ENCODE measurements at regions not wholly inside any gene's neighbourhood (a gene's known extent, or its start where the extent isn't known, plus 50 kb on each side); places are given as distances from the start of the nearest gene placed in this dataset.

DNA sequence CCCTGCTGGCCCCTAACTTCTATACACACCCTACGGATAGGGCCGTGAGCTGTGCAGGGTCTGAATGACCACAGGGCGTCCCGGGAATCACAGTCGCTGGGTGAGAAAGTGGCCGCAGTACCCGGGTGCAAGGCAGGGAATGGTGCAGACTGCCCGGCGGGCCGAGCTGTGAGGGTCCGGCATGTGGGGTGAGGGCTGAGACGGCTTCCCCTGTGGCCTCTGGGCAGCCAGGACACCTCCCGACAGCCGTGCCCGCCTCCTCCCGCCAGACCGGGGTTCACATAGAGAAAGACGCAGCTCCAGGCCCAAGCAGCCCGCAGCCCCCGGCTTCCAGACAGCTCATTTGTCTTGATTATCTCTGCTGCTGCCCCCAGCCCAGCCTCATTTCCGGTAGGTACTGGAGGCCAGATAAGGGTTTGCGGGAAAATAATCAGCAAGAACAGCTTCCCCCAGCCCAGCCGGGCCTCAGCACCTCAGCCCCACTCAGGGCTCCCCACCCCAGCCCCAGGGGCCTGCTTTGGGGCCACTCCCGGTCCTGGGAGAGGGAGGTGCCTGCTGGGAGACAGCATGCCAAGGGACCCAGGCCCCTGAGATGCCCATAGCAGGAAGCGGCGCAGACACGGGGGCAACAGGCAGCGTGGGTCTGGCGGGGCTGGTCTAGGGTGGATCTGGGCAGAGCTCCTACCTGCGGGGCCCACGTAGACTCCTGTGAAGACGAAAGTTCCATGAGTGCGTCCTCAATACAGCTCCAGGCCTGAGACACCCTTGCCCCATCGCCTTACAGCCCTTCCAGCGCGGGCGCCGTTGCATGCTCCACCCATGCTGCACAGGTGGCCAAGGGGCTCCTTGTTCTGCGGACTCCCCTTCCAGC lies 123.1 kb downstream of the BRD1 start:
- no peak for ATAC-seq
- TF ChIP-seq CSDC2 (CRISPR knock-in tag; IDR thresholded peaks at IDR 0.05) (no peak), ISL1 (CRISPR knock-in tag; IDR thresholded peaks at IDR 0.05) (no peak), GLIS3 (CRISPR knock-in tag; IDR thresholded peaks at IDR 0.05) (no peak), ZFP3 (CRISPR knock-in tag; IDR thresholded peaks at IDR 0.05) (no peak), RARB (CRISPR knock-in tag; IDR thresholded peaks at IDR 0.05) (no peak), ZNF565 (CRISPR knock-in tag; conservative IDR thresholded peaks at IDR 0.05; ENCODE audit: low read depth) (no peak), PPARA (CRISPR knock-in tag; IDR thresholded peaks at IDR 0.05; ENCODE audit: borderline replicate concordance) (no peak), CSRNP3 (CRISPR knock-in tag; IDR thresholded peaks at IDR 0.05) (no peak), ZNF8 (CRISPR knock-in tag; IDR thresholded peaks at IDR 0.05) (no peak), ESRRG (CRISPR knock-in tag; IDR thresholded peaks at IDR 0.05) (no peak), POU6F1 (CRISPR knock-in tag; IDR thresholded peaks at IDR 0.05; ENCODE audit: borderline replicate concordance, low read depth) (no peak), OSR1 (CRISPR knock-in tag; IDR thresholded peaks at IDR 0.05) (no peak)

- no peak for ATAC-seq
- TF ChIP-seq BACH2 (CRISPR knock-in tag; IDR thresholded peaks at IDR 0.05; ENCODE audit: borderline replicate concordance) (no peak), RARB (CRISPR knock-in tag; IDR thresholded peaks at IDR 0.05) (no peak), GLIS3 (CRISPR knock-in tag; IDR thresholded peaks at IDR 0.05) (no peak), PPARA (CRISPR knock-in tag; IDR thresholded peaks at IDR 0.05; ENCODE audit: borderline replicate concordance) (no peak), TCF4 (CRISPR knock-in tag; IDR thresholded peaks at IDR 0.05; ENCODE audit: borderline replicate concordance) (no peak), ZFP3 (CRISPR knock-in tag; IDR thresholded peaks at IDR 0.05) (no peak), ZNF565 (CRISPR knock-in tag; conservative IDR thresholded peaks at IDR 0.05; ENCODE audit: low read depth) (no peak), ESRRG (CRISPR knock-in tag; IDR thresholded peaks at IDR 0.05) (no peak), SNAI2 (CRISPR knock-in tag; IDR thresholded peaks at IDR 0.05) (no peak), ZC3H10 (CRISPR knock-in tag; IDR thresholded peaks at IDR 0.05) (no peak), ZNF70 (CRISPR knock-in tag; IDR thresholded peaks at IDR 0.05) (no peak)
These were observed 123.7 kb downstream of the BRD1 start for GRCh38 chr22:49703990-49704344.

GRCh38 chr22:49703505-49703904 lies 124.2 kb downstream of the BRD1 start:
- no peak for ATAC-seq
- TF ChIP-seq SNAI2 (CRISPR knock-in tag; IDR thresholded peaks at IDR 0.05), result no peak
- no peak for TF ChIP-seq ZC3H10 (CRISPR knock-in tag; IDR thresholded peaks at IDR 0.05)
- no peak for TF ChIP-seq TOX (CRISPR knock-in tag; IDR thresholded peaks at IDR 0.05; ENCODE audit: borderline replicate concordance)
- no peak for TF ChIP-seq TCF4 (CRISPR knock-in tag; IDR thresholded peaks at IDR 0.05; ENCODE audit: borderline replicate concordance)
- no peak for TF ChIP-seq ISL1 (CRISPR knock-in tag; IDR thresholded peaks at IDR 0.05)
- no peak for TF ChIP-seq CREB5 (CRISPR knock-in tag; IDR thresholded peaks at IDR 0.05; ENCODE audit: low read depth)
- TF ChIP-seq ZNF565 (CRISPR knock-in tag; conservative IDR thresholded peaks at IDR 0.05; ENCODE audit: low read depth), result no peak
- TF ChIP-seq ZNF8 (CRISPR knock-in tag; IDR thresholded peaks at IDR 0.05), result no peak

- ATAC-seq, result no peak
- TF ChIP-seq TOX (CRISPR knock-in tag; IDR thresholded peaks at IDR 0.05; ENCODE audit: borderline replicate concordance) (no peak), PATZ1 (CRISPR knock-in tag; IDR thresholded peaks at IDR 0.05; ENCODE audit: borderline replicate concordance) (no peak), POU6F1 (CRISPR knock-in tag; IDR thresholded peaks at IDR 0.05; ENCODE audit: borderline replicate concordance, low read depth) (no peak), TCF4 (CRISPR knock-in tag; IDR thresholded peaks at IDR 0.05; ENCODE audit: borderline replicate concordance) (no peak), PPARA (CRISPR knock-in tag; IDR thresholded peaks at IDR 0.05; ENCODE audit: borderline replicate concordance) (no peak), RARB (CRISPR knock-in tag; IDR thresholded peaks at IDR 0.05) (no peak), ZC3H10 (CRISPR knock-in tag; IDR thresholded peaks at IDR 0.05) (no peak), ARNTL (CRISPR knock-in tag; IDR thresholded peaks at IDR 0.05; ENCODE audit: borderline replicate concordance, low read depth) (no peak), ZNF565 (CRISPR knock-in tag; conservative IDR thresholded peaks at IDR 0.05; ENCODE audit: low read depth) (no peak), OSR1 (CRISPR knock-in tag; IDR thresholded peaks at IDR 0.05) (no peak), SNAI2 (CRISPR knock-in tag; IDR thresholded peaks at IDR 0.05) (no peak), CSDC2 (CRISPR knock-in tag; IDR thresholded peaks at IDR 0.05) (no peak), ESRRG (CRISPR knock-in tag; IDR thresholded peaks at IDR 0.05) (no peak), GLIS3 (CRISPR knock-in tag; IDR thresholded peaks at IDR 0.05) (no peak), ZNF70 (CRISPR knock-in tag; IDR thresholded peaks at IDR 0.05) (no peak)
- TF ChIP-seq, protein P1, sequence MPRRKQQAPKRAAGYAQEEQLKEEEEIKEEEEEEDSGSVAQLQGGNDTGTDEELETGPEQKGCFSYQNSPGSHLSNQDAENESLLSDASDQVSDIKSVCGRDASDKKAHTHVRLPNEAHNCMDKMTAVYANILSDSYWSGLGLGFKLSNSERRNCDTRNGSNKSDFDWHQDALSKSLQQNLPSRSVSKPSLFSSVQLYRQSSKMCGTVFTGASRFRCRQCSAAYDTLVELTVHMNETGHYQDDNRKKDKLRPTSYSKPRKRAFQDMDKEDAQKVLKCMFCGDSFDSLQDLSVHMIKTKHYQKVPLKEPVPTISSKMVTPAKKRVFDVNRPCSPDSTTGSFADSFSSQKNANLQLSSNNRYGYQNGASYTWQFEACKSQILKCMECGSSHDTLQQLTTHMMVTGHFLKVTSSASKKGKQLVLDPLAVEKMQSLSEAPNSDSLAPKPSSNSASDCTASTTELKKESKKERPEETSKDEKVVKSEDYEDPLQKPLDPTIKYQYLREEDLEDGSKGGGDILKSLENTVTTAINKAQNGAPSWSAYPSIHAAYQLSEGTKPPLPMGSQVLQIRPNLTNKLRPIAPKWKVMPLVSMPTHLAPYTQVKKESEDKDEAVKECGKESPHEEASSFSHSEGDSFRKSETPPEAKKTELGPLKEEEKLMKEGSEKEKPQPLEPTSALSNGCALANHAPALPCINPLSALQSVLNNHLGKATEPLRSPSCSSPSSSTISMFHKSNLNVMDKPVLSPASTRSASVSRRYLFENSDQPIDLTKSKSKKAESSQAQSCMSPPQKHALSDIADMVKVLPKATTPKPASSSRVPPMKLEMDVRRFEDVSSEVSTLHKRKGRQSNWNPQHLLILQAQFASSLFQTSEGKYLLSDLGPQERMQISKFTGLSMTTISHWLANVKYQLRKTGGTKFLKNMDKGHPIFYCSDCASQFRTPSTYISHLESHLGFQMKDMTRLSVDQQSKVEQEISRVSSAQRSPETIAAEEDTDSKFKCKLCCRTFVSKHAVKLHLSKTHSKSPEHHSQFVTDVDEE (CRISPR knock-in tag; IDR thresholded peaks at IDR 0.05), result no peak
These were observed 125.6 kb downstream of the BRD1 start for GRCh38 chr22:49702068-49702397.

Data from SK-N-SH treated with all-trans-retinoic acid at 6 μM for 48 hours (cell line).